GM10266 (cell line): ENCODE measurements at regions not wholly inside any gene's neighbourhood (a gene's known extent, or its start where the extent isn't known, plus 50 kb on each side); places are given as distances from the start of the nearest gene placed in this dataset.

Source experiments
- DNase-seq: peaks from one replicate; pipeline ENCODE4 v3.0.0; 2012; ENCODE audit errors: extremely low spot score
- TF ChIP-seq, protein P1 (sequence below): IDR thresholded peaks from 2 replicates; pipeline ENCODE4 v1.5.1; 2012; ENCODE audit warnings: mild to moderate bottlenecking, low read depth; ENCODE audit not compliant: control insufficient read depth, insufficient read depth; ENCODE audit errors: missing control alignments

DNA sequence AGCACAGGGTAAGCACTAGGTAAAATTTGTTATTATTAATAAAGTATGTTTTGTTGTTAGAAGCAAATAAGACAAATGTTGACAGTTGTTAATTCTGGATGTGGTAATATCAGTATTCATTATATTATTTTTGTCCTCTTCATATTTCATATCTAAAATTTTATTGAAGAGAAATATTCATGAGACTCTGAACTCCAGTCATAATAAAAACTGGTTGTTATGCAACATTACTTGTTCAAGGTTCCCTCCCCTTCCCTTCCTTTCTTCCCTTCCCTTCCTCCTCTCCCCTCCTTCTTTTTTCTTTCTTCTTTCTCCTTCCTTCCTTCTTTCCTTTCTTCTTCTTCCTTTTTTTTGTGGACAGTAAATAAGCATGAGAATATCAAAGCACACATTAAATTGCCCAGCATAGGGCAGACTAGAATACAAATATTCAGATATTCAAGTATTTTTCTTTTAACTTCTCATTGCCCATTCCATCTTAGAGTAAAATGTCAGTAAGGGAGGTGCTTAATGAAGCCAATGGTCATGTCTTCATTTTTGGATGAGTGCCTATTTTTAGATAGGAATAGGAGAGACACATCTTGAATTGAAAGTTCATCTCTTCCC, 245.0 kb downstream of the INHBA start:
- TF ChIP-seq, protein P1, sequence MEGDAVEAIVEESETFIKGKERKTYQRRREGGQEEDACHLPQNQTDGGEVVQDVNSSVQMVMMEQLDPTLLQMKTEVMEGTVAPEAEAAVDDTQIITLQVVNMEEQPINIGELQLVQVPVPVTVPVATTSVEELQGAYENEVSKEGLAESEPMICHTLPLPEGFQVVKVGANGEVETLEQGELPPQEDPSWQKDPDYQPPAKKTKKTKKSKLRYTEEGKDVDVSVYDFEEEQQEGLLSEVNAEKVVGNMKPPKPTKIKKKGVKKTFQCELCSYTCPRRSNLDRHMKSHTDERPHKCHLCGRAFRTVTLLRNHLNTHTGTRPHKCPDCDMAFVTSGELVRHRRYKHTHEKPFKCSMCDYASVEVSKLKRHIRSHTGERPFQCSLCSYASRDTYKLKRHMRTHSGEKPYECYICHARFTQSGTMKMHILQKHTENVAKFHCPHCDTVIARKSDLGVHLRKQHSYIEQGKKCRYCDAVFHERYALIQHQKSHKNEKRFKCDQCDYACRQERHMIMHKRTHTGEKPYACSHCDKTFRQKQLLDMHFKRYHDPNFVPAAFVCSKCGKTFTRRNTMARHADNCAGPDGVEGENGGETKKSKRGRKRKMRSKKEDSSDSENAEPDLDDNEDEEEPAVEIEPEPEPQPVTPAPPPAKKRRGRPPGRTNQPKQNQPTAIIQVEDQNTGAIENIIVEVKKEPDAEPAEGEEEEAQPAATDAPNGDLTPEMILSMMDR, result no peak
- DNase-seq, result no peak

DNA sequence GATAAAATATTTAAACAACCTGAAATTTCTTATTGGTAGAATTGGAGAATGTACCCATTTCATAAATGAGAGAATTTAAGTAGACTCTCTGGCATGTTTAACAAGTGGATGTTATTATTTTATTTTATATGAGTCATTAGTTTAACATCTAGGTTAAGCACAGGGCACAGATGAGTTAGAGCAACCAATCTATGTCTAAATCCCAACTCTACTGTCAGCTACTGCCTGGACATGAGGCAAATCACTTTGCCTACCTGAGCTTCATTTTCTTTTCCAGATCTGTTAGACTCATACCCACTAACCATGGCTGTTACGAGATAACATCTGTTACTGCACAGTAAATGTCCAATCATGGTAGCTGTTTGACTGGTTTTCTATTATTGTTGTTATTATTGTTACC, 251.1 kb downstream of the INHBA start:
- no peak for DNase-seq
- TF ChIP-seq, protein P1, result no peak

DNA sequence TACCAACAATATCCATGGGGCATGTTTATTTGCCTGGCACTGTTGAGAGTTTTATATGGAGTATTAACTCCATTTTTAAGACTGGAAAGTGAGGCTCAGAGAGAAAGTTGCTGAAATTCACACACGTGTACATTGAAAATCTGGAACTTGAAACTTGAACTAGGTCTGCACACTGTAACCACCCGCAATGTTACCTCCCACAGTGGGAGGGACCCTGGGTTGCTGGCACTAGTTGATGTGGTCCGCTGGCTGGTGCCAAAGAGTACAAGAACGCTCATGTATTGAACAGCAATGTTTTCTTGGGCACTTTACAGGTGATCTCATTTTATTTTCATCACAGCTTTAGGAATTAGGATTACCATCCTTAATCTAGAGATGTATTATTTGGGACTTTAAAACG, 253.2 kb downstream of the INHBA start:
- no peak for DNase-seq
- TF ChIP-seq, protein P1, result no peak

DNA sequence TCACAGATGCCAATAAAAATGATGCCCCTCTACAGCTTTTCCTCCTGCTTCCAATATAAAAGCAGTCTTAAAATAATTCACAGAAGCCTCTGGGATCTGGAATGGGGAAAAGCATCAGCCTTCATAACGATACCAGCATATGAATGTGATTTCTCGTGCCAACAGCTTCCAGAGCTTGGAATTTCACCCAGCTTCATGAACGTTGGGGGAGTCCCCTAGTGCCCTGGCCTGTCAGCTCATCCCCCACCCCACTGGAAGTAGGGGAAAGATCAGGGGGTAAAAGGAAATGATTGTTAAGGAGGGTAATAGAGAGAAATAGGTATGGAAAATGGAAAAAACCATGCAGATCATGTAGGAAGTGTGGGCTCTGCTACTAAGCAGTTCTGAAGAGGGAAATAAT, 253.6 kb downstream of the INHBA start:
- TF ChIP-seq, protein P1, result no peak

DNA sequence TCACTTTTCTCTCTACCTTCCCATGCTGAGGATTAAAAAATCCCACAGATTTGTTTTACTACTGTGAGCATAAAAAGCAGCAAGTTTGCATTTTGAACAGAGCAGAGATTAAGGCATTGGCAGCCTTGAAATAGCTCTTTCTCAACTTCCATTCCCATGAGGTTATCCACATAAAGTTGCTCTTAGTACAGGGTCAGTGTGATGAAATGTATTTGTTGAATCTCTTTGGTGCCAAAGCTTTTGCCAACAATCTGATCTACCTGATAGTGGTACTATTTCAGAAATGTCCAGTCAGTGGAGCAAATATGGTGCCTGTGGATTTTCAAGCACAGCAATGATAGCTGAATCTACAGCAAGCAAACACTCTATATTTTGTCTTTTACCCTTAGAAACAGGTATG, 254.8 kb downstream of the INHBA start:
- DNase-seq, result no peak
- TF ChIP-seq, protein P1, result no peak

More for the DNA sequence above, 253.6 kb downstream of the INHBA start:
- DNase-seq, result no peak

DNA sequence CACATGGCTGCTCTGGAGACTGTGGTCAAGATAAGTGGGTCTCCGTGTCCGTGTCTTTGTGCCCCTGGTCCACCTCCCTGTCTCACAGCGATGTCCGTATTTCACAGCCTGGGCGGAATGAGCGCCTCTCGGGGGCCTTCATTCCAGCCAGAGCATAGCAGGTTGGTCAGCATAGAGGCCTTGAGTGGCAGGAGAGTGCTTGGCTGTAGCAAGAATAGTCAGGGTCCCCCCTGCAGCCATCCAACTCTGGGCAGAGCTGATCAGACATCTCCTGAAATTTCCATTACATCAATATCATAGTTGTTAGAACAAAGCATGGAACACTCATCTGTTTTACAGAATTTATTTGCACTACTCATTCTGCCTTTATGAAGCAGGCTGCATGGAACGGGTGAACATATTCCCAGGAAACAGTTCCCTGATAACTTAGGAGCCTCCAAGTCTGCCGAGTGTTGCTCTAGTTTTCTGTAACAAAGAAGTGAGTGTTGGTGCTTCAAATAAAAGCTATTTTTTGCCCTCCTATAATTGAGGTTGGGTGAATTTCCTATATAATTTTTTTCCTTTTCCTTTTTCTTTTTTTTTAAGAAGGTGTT, 255.3 kb downstream of the INHBA start:
- TF ChIP-seq, protein P1, result no peak
- no peak for DNase-seq
